ENCODE measurements at regions not wholly inside any gene's neighbourhood (a gene's known extent, or its start where the extent isn't known, plus 50 kb on each side); places are given as distances from the start of the nearest gene placed in this dataset.

- TF ChIP-seq POLR2AphosphoS5 (IDR thresholded peaks at IDR 0.05; ENCODE audit: borderline replicate concordance, low read depth, low read length) (no peak), EZH2 (IDR thresholded peaks at IDR 0.05) (no peak), FOXP2 (optimal IDR thresholded peaks at IDR 0.05; ENCODE audit: control extremely low read depth, extremely low read length, insufficient read depth) (no peak)
Observed at GRCh38 chr9:105994970-105995369, 300.6 kb downstream of the TMEM38B start.

All from SK-N-MC (cell line).